ENCODE measurements at regions not wholly inside any gene's neighbourhood (a gene's known extent, or its start where the extent isn't known, plus 50 kb on each side); places are given as distances from the start of the nearest gene placed in this dataset.

GRCh38 chr6:71527886-71528285 is 239.3 kb downstream of the OGFRL1 start:
- DNase-seq (ENCODE audit: low read depth), result no peak

- DNase-seq (ENCODE audit: low read depth), result no peak
Observed at GRCh38 chr6:71529026-71529425, 240.4 kb downstream of the OGFRL1 start.

GRCh38 chr6:71529769-71530168 is 241.2 kb downstream of the OGFRL1 start:
- DNase-seq (ENCODE audit: low read depth), result no peak

- no peak for DNase-seq (ENCODE audit: low read depth)
Observed at GRCh38 chr6:71531006-71531405, 242.4 kb downstream of the OGFRL1 start.

GRCh38 chr6:71531841-71532240 is 243.2 kb downstream of the OGFRL1 start:
- no peak for DNase-seq (ENCODE audit: low read depth)

GRCh38 chr6:71533939-71534379 is 245.3 kb downstream of the OGFRL1 start:
- no peak for DNase-seq (ENCODE audit: low read depth)

- DNase-seq (ENCODE audit: low read depth), result no peak
Observed at GRCh38 chr6:71534921-71535320, 246.3 kb downstream of the OGFRL1 start.

- no peak for DNase-seq (ENCODE audit: low read depth)
Observed at GRCh38 chr6:71537717-71538116, 249.1 kb downstream of the OGFRL1 start.

GRCh38 chr6:71544028-71544427 is 255.4 kb downstream of the OGFRL1 start:
- peak; percentile 57 for DNase-seq (ENCODE audit: low read depth)

GRCh38 chr6:71544906-71545305 is 256.3 kb downstream of the OGFRL1 start:
- DNase-seq (ENCODE audit: low read depth), result no peak

GRCh38 chr6:71545905-71546304 is 257.3 kb downstream of the OGFRL1 start:
- no peak for DNase-seq (ENCODE audit: low read depth)

GRCh38 chr6:71551798-71552197 is 263.2 kb downstream of the OGFRL1 start:
- DNase-seq (ENCODE audit: low read depth), result no peak

- no peak for DNase-seq (ENCODE audit: low read depth)
Observed at GRCh38 chr6:71556141-71556540, 267.5 kb downstream of the OGFRL1 start.

GRCh38 chr6:71558974-71559373 is 270.4 kb downstream of the OGFRL1 start:
- DNase-seq (ENCODE audit: low read depth), result no peak

- no peak for DNase-seq (ENCODE audit: low read depth)
Observed at GRCh38 chr6:71567562-71567961, 279.0 kb downstream of the OGFRL1 start.

- no peak for DNase-seq (ENCODE audit: low read depth)
Observed at GRCh38 chr6:71577766-71578165, 289.2 kb downstream of the OGFRL1 start.

GRCh38 chr6:71579902-71580301 is 291.3 kb downstream of the OGFRL1 start:
- no peak for DNase-seq (ENCODE audit: low read depth)

- no peak for DNase-seq (ENCODE audit: low read depth)
Observed at GRCh38 chr6:71582820-71583219, 294.2 kb downstream of the OGFRL1 start.

- DNase-seq (ENCODE audit: low read depth), result no peak
Observed at GRCh38 chr6:71584712-71585436, 296.3 kb downstream of the OGFRL1 start.

- DNase-seq (ENCODE audit: low read depth), result no peak
Observed at GRCh38 chr6:71585472-71585871, 296.9 kb downstream of the OGFRL1 start.

GRCh38 chr6:71588490-71588889 is 297.9 kb upstream of the RIMS1 start:
- DNase-seq (ENCODE audit: low read depth), result no peak

GRCh38 chr6:71589254-71589653 is 297.1 kb upstream of the RIMS1 start:
- DNase-seq (ENCODE audit: low read depth), result no peak

- DNase-seq (ENCODE audit: low read depth), result no peak
Observed at GRCh38 chr6:71592643-71593042, 293.7 kb upstream of the RIMS1 start.

- DNase-seq (ENCODE audit: low read depth), result no peak
Observed at GRCh38 chr6:71599359-71599758, 287.0 kb upstream of the RIMS1 start.

All from non-pigmented ciliary epithelial cell (primary cell).